ENCODE measurements at regions not wholly inside any gene's neighbourhood (a gene's known extent, or its start where the extent isn't known, plus 50 kb on each side); places are given as distances from the start of the nearest gene placed in this dataset.

DNA sequence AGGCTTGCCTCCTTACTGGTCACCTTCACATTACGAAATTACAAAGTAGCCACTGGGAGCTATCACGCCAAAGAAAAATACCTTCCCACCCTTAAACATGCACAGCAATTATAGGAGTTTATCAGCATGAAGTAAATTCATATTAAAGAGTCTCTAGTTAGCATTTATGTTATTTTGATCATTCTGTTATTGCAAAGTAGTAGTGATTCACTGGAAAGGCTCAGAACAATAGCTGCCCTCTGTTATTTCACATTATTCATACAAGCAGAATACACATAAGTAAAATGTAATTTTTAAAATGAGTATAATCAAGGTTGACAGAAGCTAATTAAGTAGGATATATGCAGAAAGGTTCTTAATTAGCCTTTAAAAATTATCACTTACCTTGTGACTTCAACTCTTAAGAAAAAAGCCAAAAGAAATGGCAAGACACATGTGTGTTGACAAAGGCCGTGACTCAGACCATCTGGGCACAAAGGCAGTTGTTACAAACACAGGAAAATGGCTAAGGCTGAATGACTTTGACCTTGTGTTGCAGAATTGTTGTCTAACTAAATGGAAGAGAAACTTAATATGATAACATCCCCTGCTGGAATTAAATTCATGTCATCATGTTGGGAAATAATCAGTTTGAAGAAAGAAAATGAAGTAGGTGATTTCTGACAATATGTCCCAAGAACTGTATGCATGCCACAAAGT, 108.3 kb downstream of the ARL6IP6 start:
- Mint-ChIP-seq H3K4me1 (no peaks in the 10 kb centered on the region), H3K27me3 (peaks cover 5% of the 10 kb centered on the region), H3K4me3 (no peak overlapping the region), H3K27ac (no peak overlapping the region), H3K36me3 (ENCODE audit: low read depth) (no peaks in the 10 kb centered on the region)
- no peak for DNase-seq
- no peaks in the 10 kb centered on the region for H3K9me3 ChIP-seq (ENCODE audit: control insufficient read depth, low read length, poor library complexity, severe bottlenecking)
- ATAC-seq: no peak

DNA sequence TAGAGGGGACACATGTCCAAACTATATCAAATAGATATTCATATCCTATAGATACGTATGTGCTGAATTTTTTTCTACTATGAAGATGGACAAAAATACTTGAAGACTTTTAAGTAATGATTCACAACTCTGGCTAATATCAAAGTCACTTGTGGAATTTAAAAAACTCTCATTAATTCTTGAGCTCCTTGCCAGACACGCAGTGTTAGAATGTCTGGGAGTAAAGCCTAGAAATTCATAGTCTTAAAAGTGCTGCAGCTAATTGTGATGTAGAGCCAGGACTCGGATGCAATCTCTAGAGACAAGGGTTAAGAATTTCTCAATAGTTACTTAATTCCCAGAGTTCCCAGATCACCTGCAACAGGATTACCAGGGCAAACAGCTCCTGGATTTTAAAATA, 107.4 kb downstream of the ARL6IP6 start:
- DNase-seq: no peak
- H3K4me3 Mint-ChIP-seq: no peak overlapping the region
- no peak for ATAC-seq
- no peaks in the 10 kb centered on the region for H3K36me3 Mint-ChIP-seq (ENCODE audit: low read depth)
- no peaks in the 10 kb centered on the region for H3K4me1 Mint-ChIP-seq
- H3K27ac Mint-ChIP-seq: no peak overlapping the region
- peaks cover 5% of the 10 kb centered on the region for H3K27me3 Mint-ChIP-seq
- no peaks in the 10 kb centered on the region for H3K9me3 ChIP-seq (ENCODE audit: control insufficient read depth, low read length, poor library complexity, severe bottlenecking)

DNA sequence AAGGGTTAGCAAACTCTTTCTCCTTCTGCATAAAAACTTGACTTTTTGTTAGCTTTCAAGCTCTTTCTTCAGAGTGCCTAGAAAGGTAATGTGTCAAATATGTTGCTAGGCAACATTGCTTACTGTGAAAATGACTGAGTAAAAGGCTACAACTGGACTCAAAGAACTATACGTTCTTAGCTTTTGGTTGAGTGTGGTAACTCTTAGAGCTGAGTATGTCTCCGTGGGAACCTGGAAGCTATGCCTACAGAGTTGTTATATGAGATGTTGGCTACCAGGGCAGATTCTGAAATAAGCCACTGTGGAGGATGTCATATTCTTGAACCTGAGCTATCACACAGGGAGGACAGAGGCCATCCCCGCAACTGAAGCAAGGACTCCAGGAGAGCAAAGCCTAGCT, 105.5 kb downstream of the ARL6IP6 start:
- no peaks in the 10 kb centered on the region for H3K36me3 Mint-ChIP-seq (ENCODE audit: low read depth)
- DNase-seq (no peak), ATAC-seq (no peak)
- no peaks in the 10 kb centered on the region for H3K9me3 ChIP-seq (ENCODE audit: control insufficient read depth, low read length, poor library complexity, severe bottlenecking)
- H3K27ac Mint-ChIP-seq: no peak overlapping the region
- H3K4me3 Mint-ChIP-seq: no peak overlapping the region
- H3K27me3 Mint-ChIP-seq: peaks cover 10% of the 10 kb centered on the region
- no peaks in the 10 kb centered on the region for H3K4me1 Mint-ChIP-seq

DNA sequence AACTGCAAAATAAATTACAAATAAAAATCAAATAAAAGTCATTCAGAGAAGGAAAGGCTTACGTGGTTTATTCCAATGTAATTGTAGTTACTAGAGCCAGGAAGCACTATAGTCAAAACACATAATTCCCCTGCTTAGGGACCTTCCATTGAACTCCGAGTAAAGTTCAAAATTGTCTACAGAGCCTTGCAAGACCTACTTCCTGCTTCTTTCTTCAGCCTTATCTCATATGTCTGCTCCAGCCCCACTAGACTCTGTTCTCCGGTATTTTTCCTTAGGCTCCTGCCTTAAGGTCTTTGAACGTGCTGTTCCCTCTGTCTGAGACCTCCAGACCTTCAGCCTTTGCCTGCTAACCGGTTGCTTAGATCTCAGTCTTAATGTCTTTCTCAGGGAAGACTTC, 104.3 kb downstream of the ARL6IP6 start:
- no peaks in the 10 kb centered on the region for H3K4me1 Mint-ChIP-seq
- ATAC-seq: no peak
- H3K27me3 Mint-ChIP-seq: peaks cover 16% of the 10 kb centered on the region
- no peak for DNase-seq
- no peaks in the 10 kb centered on the region for H3K9me3 ChIP-seq (ENCODE audit: control insufficient read depth, low read length, poor library complexity, severe bottlenecking)
- no peak overlapping the region for H3K4me3 Mint-ChIP-seq
- no peak overlapping the region for H3K27ac Mint-ChIP-seq
- H3K36me3 Mint-ChIP-seq (ENCODE audit: low read depth): no peaks in the 10 kb centered on the region

DNA sequence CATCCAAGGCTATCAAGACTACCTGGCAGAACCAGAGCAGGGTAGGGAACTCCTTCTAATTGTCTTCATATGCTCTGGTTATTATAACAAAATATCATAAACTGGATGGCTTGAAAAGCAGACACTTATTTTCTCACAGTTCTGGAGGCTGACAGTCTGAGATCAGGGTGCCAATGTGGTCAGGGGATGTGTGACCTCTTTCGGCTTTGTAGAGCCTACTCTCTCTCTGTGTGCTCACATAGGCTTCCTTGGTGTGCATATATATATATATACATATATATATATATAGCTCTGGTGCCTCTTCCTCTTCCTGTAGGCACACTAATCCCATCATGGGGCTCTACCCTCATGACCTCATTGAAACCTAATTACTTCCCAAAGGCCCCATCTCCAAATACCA, 101.6 kb downstream of the ARL6IP6 start:
- DNase-seq: no peak
- peaks cover 21% of the 10 kb centered on the region for H3K27me3 Mint-ChIP-seq
- peaks cover under 1% of the 10 kb centered on the region for H3K4me1 Mint-ChIP-seq
- no peak overlapping the region for H3K27ac Mint-ChIP-seq
- no peaks in the 10 kb centered on the region for H3K9me3 ChIP-seq (ENCODE audit: control insufficient read depth, low read length, poor library complexity, severe bottlenecking)
- no peaks in the 10 kb centered on the region for H3K36me3 Mint-ChIP-seq (ENCODE audit: low read depth)
- no peak for ATAC-seq
- H3K4me3 Mint-ChIP-seq: no peak overlapping the region

DNA sequence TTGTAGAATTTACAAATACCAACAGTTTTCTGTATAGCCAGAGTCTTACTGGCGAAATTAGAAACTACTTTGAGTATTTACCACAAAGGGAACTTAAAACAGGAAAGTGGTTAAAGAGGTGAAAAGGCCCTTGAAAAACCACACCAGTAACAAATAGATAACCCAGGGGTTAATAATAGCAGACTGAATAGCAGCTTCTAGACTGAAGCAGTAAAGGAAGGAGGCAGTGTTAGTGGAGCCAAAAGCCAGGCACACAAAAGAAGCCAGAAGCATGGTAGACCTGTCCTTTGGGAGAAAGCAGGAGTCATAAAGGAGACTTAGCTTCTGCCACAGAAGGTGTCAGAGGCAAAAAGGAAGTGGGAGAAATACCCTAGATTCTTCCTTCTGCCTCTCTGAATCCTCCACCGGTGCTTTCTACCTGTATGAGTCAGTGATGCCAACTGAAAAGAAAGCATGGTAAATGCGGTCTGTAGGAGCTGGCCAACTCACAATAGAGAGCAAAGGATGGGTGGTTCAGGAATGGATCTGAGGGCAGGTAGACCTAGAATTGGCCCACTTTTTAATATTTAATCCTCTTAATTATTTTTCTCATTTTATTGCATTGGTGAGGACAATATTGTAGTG, 97.3 kb downstream of the ARL6IP6 start:
- Mint-ChIP-seq H3K27ac (no peak overlapping the region), H3K4me1 (peaks cover 2% of the 10 kb centered on the region), H3K4me3 (no peak overlapping the region), H3K27me3 (peaks cover 21% of the 10 kb centered on the region), H3K36me3 (ENCODE audit: low read depth) (no peaks in the 10 kb centered on the region)
- ATAC-seq (no peak), DNase-seq (no peak)
- no peaks in the 10 kb centered on the region for H3K9me3 ChIP-seq (ENCODE audit: control insufficient read depth, low read length, poor library complexity, severe bottlenecking)

DNA sequence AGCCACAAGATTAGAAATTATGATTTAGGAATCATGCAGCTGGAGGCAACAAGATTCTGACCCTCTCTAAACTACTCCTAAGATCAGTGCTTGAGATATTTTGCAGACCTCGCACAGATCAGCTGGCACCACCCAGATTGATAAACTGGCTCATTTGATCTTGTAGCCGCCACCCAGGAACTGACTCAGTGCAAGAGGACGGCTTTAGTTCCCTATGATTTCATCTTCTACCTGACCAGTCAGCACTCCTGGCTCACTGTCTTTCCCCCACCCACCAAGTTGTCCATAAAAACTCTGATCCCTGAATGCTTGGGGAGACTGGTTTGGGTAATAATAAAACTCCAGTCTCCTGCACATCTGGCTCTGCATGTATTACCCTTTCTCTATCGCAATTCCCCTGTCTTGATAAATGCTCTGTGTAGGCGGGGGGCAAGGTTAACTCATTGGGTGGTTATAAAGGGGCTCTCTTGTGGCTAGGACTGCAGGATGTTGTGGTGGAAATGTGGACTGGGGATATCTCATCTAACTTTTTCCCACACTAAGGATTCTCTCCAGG, 96.1 kb downstream of the ARL6IP6 start:
- H3K4me3 Mint-ChIP-seq: no peak overlapping the region
- peaks cover 2% of the 10 kb centered on the region for H3K4me1 Mint-ChIP-seq
- ATAC-seq (no peak), DNase-seq (no peak)
- no peak overlapping the region for H3K27ac Mint-ChIP-seq
- no peaks in the 10 kb centered on the region for H3K36me3 Mint-ChIP-seq (ENCODE audit: low read depth)
- peaks cover 21% of the 10 kb centered on the region for H3K27me3 Mint-ChIP-seq
- H3K9me3 ChIP-seq (ENCODE audit: control insufficient read depth, low read length, poor library complexity, severe bottlenecking): no peaks in the 10 kb centered on the region

DNA sequence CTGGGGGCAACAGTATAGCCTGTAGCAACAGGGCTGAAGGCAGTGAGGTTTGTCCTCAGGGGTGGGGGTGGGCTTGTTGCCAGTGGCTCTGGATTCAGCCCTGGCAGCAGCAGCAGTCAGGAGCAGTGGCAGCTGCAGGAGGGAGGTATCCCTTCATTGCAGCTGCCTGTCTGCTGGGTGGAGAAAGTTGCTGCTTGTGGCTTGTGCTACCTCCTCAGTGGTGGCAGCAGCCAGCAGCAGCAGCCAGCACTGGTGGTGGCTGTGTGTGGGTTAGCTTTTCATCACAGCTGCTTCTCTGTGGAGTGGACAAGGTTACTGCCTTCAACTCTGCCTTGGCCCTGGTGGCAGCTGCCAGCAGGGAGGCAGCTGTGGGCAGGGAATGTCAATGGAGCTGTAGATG, 94.9 kb downstream of the ARL6IP6 start:
- no peak overlapping the region for H3K27ac Mint-ChIP-seq
- H3K36me3 Mint-ChIP-seq (ENCODE audit: low read depth): no peaks in the 10 kb centered on the region
- H3K4me3 Mint-ChIP-seq: no peak overlapping the region
- H3K9me3 ChIP-seq (ENCODE audit: control insufficient read depth, low read length, poor library complexity, severe bottlenecking): no peaks in the 10 kb centered on the region
- H3K27me3 Mint-ChIP-seq: peaks cover 14% of the 10 kb centered on the region
- DNase-seq (no peak), ATAC-seq (no peak)
- H3K4me1 Mint-ChIP-seq: peaks cover 2% of the 10 kb centered on the region

Data from T-helper 17 cell (primary cell).